ENCODE measurements at regions not wholly inside any gene's neighbourhood (a gene's known extent, or its start where the extent isn't known, plus 50 kb on each side); places are given as distances from the start of the nearest gene placed in this dataset.
A peak's percentile ranks its signal among the peaks of the same experiment; 100 is the strongest.
"Not testable (repeated sequence)": the region's sequence is repeated elsewhere in the genome, so short reads cannot be mapped to it uniquely, and the experiment has no call there.

- DNase-seq (ENCODE audit: low spot score) = no peak
These were observed 225.0 kb downstream of the CYP26B1 start for GRCh38 chr2:71922499-71923142.

DNA sequence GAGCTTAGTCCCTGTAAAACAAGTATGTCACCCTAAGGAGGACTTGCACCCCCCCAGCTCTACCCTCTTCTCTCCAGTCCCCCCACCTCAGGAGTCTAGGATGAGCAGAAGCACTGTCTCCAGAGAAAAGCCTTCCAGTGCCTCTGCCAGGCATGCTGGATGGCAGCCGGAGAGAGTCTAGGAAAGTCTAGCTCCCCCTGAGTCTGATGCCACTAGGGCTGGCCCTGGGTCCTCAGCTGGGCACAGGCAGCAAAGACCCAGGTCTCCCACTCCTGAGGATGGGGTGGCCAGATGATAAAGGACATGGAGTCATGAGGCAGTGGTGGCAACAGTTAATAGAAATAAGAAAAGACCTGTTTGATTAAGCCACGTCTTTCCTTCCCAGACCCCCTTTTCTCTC, 225.6 kb downstream of the CYP26B1 start:
- no peak for DNase-seq (ENCODE audit: low spot score)

DNA sequence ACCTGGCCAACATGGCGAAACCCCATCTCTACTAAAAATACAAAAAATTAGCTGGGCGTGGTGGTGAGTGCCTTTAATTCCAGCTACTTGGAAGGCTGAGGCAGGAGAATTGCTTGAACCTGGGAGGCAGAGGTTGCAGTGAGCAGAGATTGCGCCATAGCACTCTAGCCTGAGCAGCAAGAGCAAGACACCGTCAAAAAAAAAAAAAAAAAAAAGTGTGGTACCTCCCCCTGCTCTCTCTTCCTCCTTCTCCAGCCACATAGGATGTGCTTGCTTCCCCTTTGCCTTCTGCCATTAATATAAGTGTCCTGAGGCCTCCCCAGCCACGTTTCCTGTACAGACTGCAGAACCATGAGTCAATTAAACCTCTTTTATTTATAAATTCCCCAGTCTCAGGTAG, 226.8 kb downstream of the CYP26B1 start:
- DNase-seq (ENCODE audit: low spot score) = not testable (repeated sequence)

- no peak for DNase-seq (ENCODE audit: low spot score)
These were observed 228.0 kb downstream of the CYP26B1 start for GRCh38 chr2:71919708-71920107.

DNA sequence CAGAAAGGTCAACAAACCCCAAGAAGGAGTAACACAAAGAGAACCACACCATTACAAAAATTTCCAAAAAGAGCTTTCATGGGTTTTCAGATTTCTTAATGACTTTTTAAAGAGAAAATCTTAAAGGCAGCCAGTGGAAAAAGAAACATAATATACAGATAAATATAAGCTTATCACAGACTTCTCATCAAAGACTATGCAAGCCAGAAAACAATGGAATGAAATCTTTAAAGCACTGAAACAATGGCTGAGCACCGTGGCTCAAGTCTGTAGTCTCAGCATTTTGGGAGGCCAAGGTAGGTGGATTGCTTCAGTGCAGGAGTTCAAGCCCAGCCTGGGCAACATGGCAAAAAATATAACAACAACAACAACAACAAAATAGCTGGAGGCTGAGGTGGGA, 237.4 kb downstream of the CYP26B1 start:
- DNase-seq (ENCODE audit: low spot score) = no peak

- DNase-seq (ENCODE audit: low spot score) = no peak
These were observed 238.9 kb downstream of the CYP26B1 start for GRCh38 chr2:71908798-71909197.

- no peak for DNase-seq (ENCODE audit: low spot score)
These were observed 240.2 kb downstream of the CYP26B1 start for GRCh38 chr2:71907503-71907902.

GRCh38 chr2:71906357-71906973, 241.2 kb downstream of the CYP26B1 start:
- DNase-seq (ENCODE audit: low spot score) = no peak

DNA sequence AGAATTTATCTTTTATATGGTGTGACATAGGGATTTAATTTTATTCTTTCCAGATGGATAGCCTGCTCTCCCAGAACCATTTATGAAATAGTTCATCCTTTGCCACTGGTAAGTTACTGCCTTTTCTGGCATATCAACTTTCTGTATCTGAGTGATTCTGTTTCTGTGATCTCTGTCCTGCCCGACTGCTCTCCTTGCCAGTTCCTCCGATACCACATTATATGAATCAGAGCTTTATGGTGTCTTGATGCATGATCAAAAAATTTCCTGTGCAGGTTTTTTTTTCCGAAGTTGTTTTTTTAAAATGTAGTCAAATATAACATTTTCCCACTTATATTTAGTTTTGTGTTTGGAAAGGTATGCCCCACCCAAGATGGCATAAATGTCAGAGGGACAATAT, 242.5 kb downstream of the CYP26B1 start:
- DNase-seq (ENCODE audit: low spot score) = no peak

DNA sequence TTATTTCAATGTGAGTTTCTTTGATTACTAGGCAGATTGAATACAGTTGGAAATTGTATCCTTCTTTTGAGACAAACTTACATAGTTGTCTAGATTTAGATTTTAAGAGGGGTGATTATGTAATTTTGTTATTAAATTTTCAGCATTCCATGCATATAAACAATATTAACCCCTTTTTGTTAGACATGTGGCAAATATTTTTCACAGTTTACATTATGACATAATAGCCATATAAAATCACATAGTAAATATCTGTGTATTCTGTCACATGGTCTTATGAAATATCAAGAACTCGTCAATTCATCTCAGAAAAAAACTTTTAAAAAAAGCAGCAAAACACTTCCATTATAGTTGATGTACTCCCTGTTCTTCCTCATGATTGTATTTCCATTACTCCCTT, 243.8 kb downstream of the CYP26B1 start:
- no peak for DNase-seq (ENCODE audit: low spot score)

GRCh38 chr2:71901466-71901865, 246.2 kb downstream of the CYP26B1 start:
- no peak for DNase-seq (ENCODE audit: low spot score)

- DNase-seq (ENCODE audit: low spot score) = no peak
These were observed 248.6 kb downstream of the CYP26B1 start for GRCh38 chr2:71898851-71899681.

DNA sequence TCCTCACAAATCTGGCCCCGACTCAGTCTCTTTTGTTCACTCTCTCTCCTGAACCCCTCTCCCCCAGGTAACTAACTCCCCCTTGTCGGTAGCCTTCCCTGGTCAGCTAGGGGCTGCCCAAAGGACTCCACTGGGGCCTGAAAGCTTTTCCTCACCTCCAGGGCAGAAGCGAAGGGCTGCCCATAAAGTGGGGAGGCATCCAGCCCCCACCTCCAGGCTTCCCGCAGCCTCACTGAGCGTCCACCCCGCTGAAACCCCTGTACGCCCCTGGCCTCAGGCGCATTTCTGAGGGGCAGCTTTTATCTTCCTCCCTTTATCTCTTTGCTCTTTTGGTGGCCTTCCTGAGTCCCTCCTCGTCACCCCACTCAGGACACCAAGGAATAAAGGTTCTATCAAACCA, 249.3 kb downstream of the CYP26B1 start:
- DNase-seq (ENCODE audit: low spot score) = no peak

GRCh38 chr2:71897836-71898235, 249.8 kb downstream of the CYP26B1 start:
- no peak for DNase-seq (ENCODE audit: low spot score)

DNA sequence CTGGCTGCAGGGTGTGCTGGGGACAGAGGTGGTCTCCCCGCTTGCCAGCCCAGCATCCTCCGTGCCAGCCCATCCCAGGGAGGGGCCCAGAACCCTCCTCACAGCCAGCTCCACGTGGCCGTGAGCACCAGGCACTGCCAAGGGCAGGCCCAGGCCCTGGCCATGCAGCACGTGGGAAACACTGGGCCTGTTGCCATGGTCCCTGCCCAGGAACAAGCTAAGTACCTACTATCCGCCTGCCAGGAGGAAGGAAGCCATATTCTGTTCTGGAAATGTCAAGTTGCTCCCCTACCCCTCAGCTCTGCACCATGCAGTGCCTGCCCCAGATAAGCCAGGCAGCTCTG, 250.6 kb downstream of the CYP26B1 start:
- DNase-seq (ENCODE audit: low spot score) = peak; percentile 14

GRCh38 chr2:71896385-71897136, 251.1 kb downstream of the CYP26B1 start:
- no peak for DNase-seq (ENCODE audit: low spot score)

DNA sequence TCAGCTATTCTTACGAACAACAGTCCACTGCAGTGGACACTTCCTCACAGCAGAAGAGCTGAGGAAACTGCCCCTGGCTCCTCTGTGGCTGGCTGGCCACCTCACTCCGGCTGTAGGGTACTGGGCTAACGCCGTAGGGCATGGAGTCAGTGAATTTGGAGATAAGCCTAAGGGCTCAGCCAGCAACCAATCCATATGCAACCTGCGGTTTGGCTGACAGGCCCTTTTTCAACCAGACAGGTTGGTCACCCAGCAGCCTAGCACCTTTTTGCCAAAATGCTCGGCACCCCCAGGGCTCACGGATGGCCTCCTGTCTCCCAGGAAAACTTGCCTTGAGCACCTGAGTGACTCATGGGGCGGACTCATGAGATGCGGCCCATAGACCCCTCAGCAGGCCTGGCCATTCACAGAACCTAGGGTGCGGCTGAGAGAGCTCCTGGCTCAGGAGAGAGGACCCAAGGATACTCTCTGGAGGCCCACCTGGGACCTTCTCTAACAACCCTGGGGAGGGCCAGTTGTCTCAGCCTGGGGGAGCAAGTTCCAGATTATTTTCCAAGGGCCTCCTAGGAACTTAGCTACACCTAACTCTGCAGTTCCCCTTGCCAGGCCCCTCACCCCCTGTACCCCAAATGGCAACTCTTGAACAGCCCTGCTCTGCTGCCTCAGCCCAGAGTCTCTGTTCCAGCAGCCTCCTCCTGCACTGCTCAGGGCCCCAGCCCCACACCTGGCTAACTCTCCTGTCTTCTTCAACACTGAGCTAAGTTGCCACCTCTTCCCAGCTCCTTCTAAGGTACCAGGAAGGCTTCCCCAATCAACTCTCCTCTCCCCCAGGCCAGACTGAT, 252.1 kb downstream of the CYP26B1 start:
- DNase-seq (ENCODE audit: low spot score) = no peak

DNA sequence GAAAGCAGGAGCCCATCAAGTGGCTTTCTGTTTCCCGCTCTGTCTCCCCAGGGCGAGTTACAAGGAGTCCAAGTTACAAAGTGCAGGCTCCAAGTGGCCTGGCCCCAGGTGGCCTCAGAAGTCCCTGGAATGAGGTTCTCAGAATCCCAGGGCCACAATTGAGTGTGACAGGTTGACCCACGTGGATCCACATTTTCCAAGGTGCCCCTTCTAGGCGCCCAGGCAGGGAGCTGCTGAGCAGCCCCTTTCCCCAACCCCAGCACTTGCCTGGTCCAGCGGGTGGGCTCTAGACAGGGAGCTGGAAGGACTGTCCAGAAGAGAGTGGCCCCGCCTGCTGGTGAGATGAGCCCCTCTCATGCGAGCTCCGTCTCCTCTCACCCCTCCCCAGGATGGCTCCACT, 253.4 kb downstream of the CYP26B1 start:
- DNase-seq (ENCODE audit: low spot score) = no peak

GRCh38 chr2:71893646-71894045, 254.0 kb downstream of the CYP26B1 start:
- DNase-seq (ENCODE audit: low spot score) = no peak

GRCh38 chr2:71892896-71893295, 254.8 kb downstream of the CYP26B1 start:
- no peak for DNase-seq (ENCODE audit: low spot score)

- no peak for DNase-seq (ENCODE audit: low spot score)
These were observed 255.3 kb downstream of the CYP26B1 start for GRCh38 chr2:71892423-71892730.

All from hematopoietic multipotent progenitor cell treated with erythropoietin and hydrocortisone succinate and interleukin-3 and kit ligand, for 17 days (in vitro differentiated cells).